A549 (cell line): ENCODE measurements at regions not wholly inside any gene's neighbourhood (a gene's known extent, or its start where the extent isn't known, plus 50 kb on each side); places are given as distances from the start of the nearest gene placed in this dataset.

Experiments
- BHLHE40 ChIP-seq: IDR thresholded peaks from 2 replicates; pipeline ENCODE4 v1.6.1; 2012; ENCODE audit warnings: low read depth, low read length, inconsistent platforms
- EP300 ChIP-seq, 2 experiments: fragments of >200 bp; sonication (Bioruptor Twin); formaldehyde crosslinking; IDR thresholded peaks; 2 replicates in 1 of 2; 3 replicates in 1 of 2; pipeline ENCODE4 v1.6.1; 2016 to 2017
- JUN ChIP-seq, 2 experiments: fragments of >200 bp; sonication (Bioruptor Twin); formaldehyde crosslinking; IDR thresholded peaks; 2 replicates in 1 of 2; 3 replicates in 1 of 2; pipeline ENCODE4 v1.6.1; 2016 to 2017
- KDM1A ChIP-seq: fragments of 200-600 bp; sonication (generic); IDR thresholded peaks from 2 replicates; pipeline ENCODE4 v1.6.1; 2016; ENCODE audit warnings: low read depth, mild to moderate bottlenecking
- PHF8 ChIP-seq: fragments of 200-600 bp; sonication (generic); IDR thresholded peaks from 2 replicates; pipeline ENCODE4 v1.6.1; 2016; ENCODE audit warnings: low read depth, mild to moderate bottlenecking, antibody characterized with exemption, moderate library complexity, borderline replicate concordance
- TFCP2L1 ChIP-seq: fragments of 250-450 bp; sonication (Bioruptor Pico); IDR thresholded peaks from 2 replicates; pipeline ENCODE4 v1.5.0; 2021; ENCODE audit warnings: mild to moderate bottlenecking
- TF ChIP-seq, protein P1 (sequence below): fragments of 200-600 bp; sonication (generic); IDR thresholded peaks from 2 replicates; pipeline ENCODE4 v1.6.1; 2016; ENCODE audit warnings: antibody characterized with exemption, mild to moderate bottlenecking, moderate library complexity
- TF ChIP-seq, protein P2 (sequence below): IDR thresholded peaks from 2 replicates; pipeline ENCODE4 v1.6.1; 2012; ENCODE audit warnings: low read depth, borderline replicate concordance
- TF ChIP-seq, protein P3 (sequence below): fragments of >200 bp; sonication (Bioruptor Twin); formaldehyde crosslinking; IDR thresholded peaks from 3 replicates; pipeline ENCODE4 v1.5.1; 2016

DNA sequence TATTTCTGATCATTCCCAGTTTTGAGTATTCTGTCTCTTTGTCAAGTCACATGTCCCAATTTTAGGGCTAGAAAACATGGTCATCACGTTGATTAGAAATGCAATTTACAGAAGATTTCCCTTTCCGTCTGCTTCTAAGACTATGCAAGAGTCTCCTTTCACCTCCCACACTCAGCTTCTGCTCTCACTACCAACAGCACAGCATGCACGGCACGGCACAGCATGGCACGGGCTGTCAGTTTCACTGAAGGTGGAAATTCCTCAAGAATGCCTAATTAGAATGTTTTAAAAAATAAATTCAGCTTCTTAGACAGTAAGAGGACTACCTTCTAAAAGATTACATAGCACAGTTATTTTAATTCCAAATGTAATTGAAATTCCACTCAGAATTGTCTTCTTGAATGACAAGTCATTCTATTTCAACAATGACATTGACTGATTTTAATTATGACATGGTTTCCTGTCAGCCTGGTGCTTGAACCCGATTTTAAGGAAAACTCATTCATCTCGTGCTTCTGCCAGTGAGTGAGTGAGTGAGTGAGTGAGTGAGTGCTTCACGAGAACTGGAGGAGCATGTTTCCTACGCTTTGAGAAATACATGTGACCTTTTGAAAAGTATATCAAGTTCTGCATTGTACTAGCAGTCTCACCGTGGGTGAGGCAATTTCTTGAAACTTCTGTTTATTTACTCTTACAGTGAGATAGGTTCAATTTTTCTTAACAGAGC is 124.8 kb upstream of the SORBS2 start:
- TF ChIP-seq PHF8: no peak
- TF ChIP-seq BHLHE40: no peak
- TF ChIP-seq, protein P1, sequence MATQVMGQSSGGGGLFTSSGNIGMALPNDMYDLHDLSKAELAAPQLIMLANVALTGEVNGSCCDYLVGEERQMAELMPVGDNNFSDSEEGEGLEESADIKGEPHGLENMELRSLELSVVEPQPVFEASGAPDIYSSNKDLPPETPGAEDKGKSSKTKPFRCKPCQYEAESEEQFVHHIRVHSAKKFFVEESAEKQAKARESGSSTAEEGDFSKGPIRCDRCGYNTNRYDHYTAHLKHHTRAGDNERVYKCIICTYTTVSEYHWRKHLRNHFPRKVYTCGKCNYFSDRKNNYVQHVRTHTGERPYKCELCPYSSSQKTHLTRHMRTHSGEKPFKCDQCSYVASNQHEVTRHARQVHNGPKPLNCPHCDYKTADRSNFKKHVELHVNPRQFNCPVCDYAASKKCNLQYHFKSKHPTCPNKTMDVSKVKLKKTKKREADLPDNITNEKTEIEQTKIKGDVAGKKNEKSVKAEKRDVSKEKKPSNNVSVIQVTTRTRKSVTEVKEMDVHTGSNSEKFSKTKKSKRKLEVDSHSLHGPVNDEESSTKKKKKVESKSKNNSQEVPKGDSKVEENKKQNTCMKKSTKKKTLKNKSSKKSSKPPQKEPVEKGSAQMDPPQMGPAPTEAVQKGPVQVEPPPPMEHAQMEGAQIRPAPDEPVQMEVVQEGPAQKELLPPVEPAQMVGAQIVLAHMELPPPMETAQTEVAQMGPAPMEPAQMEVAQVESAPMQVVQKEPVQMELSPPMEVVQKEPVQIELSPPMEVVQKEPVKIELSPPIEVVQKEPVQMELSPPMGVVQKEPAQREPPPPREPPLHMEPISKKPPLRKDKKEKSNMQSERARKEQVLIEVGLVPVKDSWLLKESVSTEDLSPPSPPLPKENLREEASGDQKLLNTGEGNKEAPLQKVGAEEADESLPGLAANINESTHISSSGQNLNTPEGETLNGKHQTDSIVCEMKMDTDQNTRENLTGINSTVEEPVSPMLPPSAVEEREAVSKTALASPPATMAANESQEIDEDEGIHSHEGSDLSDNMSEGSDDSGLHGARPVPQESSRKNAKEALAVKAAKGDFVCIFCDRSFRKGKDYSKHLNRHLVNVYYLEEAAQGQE: no peak
- TF ChIP-seq JUN (IDR thresholded peaks at IDR 0.05): no peak
- TF ChIP-seq KDM1A: no peak
- TF ChIP-seq, protein P2, sequence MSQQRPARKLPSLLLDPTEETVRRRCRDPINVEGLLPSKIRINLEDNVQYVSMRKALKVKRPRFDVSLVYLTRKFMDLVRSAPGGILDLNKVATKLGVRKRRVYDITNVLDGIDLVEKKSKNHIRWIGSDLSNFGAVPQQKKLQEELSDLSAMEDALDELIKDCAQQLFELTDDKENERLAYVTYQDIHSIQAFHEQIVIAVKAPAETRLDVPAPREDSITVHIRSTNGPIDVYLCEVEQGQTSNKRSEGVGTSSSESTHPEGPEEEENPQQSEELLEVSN: no peak
- TF ChIP-seq TFCP2L1 (CRISPR knock-in tag): no peak
- no peak for TF ChIP-seq EP300 (IDR thresholded peaks at IDR 0.05)
- TF ChIP-seq, protein P3, sequence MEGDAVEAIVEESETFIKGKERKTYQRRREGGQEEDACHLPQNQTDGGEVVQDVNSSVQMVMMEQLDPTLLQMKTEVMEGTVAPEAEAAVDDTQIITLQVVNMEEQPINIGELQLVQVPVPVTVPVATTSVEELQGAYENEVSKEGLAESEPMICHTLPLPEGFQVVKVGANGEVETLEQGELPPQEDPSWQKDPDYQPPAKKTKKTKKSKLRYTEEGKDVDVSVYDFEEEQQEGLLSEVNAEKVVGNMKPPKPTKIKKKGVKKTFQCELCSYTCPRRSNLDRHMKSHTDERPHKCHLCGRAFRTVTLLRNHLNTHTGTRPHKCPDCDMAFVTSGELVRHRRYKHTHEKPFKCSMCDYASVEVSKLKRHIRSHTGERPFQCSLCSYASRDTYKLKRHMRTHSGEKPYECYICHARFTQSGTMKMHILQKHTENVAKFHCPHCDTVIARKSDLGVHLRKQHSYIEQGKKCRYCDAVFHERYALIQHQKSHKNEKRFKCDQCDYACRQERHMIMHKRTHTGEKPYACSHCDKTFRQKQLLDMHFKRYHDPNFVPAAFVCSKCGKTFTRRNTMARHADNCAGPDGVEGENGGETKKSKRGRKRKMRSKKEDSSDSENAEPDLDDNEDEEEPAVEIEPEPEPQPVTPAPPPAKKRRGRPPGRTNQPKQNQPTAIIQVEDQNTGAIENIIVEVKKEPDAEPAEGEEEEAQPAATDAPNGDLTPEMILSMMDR: no peak
